ENCODE measurements at regions not wholly inside any gene's neighbourhood (a gene's known extent, or its start where the extent isn't known, plus 50 kb on each side); places are given as distances from the start of the nearest gene placed in this dataset.

DNA sequence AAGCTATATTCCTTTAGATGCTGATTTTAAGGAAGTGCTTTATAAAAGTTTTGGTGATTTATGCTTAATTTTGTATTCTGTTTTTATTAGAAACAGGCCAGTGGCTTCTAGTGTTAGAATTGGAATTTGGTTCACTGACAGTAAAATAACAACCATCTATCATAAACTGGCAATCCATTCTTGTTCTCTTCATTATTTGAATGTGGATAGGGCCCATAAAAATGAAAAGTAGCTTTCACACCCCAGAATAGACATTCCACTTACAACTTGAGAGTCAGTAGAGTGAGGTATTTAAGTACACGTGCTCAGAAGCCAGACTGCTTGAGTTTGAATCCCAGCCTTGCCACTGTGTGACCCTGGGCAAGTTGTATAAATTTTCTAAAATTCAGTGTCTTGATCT, 232.4 kb upstream of the CTSO start:
- TF ChIP-seq, protein P1, sequence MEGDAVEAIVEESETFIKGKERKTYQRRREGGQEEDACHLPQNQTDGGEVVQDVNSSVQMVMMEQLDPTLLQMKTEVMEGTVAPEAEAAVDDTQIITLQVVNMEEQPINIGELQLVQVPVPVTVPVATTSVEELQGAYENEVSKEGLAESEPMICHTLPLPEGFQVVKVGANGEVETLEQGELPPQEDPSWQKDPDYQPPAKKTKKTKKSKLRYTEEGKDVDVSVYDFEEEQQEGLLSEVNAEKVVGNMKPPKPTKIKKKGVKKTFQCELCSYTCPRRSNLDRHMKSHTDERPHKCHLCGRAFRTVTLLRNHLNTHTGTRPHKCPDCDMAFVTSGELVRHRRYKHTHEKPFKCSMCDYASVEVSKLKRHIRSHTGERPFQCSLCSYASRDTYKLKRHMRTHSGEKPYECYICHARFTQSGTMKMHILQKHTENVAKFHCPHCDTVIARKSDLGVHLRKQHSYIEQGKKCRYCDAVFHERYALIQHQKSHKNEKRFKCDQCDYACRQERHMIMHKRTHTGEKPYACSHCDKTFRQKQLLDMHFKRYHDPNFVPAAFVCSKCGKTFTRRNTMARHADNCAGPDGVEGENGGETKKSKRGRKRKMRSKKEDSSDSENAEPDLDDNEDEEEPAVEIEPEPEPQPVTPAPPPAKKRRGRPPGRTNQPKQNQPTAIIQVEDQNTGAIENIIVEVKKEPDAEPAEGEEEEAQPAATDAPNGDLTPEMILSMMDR (IDR thresholded peaks at IDR 0.05) = no peak
- TF ChIP-seq POLR2A (IDR thresholded peaks at IDR 0.05) = no peak

All from esophagus squamous epithelium (tissue), 4 donors.